Endothelial cell (in vitro differentiated cells): ENCODE measurements at regions not wholly inside any gene's neighbourhood (a gene's known extent, or its start where the extent isn't known, plus 50 kb on each side); places are given as distances from the start of the nearest gene placed in this dataset.

Experiments
- DNase-seq: peaks from one replicate; pipeline ENCODE4 v3.0.0; 2021; ENCODE audit warnings: low spot score
- H3K27ac Mint-ChIP-seq: one replicate; pipeline ENCODE4 v1.8.0; 2021; ENCODE audit warnings: mixed read lengths, inconsistent platforms; ENCODE audit not compliant: unreplicated experiment
- H3K27me3 Mint-ChIP-seq: one replicate; pipeline ENCODE4 v1.8.0; 2021; ENCODE audit warnings: mild to moderate bottlenecking, moderate library complexity, mixed read lengths, inconsistent platforms; ENCODE audit not compliant: unreplicated experiment
- H3K36me3 Mint-ChIP-seq: one replicate; pipeline ENCODE4 v1.8.0; 2021; ENCODE audit warnings: mild to moderate bottlenecking, low read depth, mixed read lengths, inconsistent platforms; ENCODE audit not compliant: unreplicated experiment
- H3K4me1 Mint-ChIP-seq: one replicate; pipeline ENCODE4 v1.8.0; 2021; ENCODE audit warnings: mild to moderate bottlenecking, mixed read lengths, inconsistent platforms; ENCODE audit not compliant: unreplicated experiment
- H3K4me3 Mint-ChIP-seq: one replicate; pipeline ENCODE4 v1.8.0; 2021; ENCODE audit warnings: mild to moderate bottlenecking, mixed read lengths, inconsistent platforms; ENCODE audit not compliant: unreplicated experiment
- H3K9me3 Mint-ChIP-seq: one replicate; pipeline ENCODE4 v1.8.0; 2021; ENCODE audit warnings: mixed read lengths, inconsistent platforms; ENCODE audit not compliant: unreplicated experiment
- CTCF ChIP-seq: fragments of 200-600 bp; sonication (generic); IDR thresholded peaks from one replicate; pipeline ENCODE4 v1.5.0; 2021; ENCODE audit warnings: antibody characterized with exemption; ENCODE audit not compliant: unreplicated experiment

GRCh38 chr11:56852131-56852530, 103.6 kb upstream of the OR9G4 start:
- no peaks in the 10 kb centered on the region for H3K27me3 Mint-ChIP-seq
- H3K9me3 Mint-ChIP-seq = no peaks in the 10 kb centered on the region
- no peak for TF ChIP-seq CTCF
- no peak overlapping the region for H3K27ac Mint-ChIP-seq
- no peak overlapping the region for H3K4me3 Mint-ChIP-seq
- H3K36me3 Mint-ChIP-seq = no peaks in the 10 kb centered on the region
- DNase-seq = no peak
- H3K4me1 Mint-ChIP-seq = no peaks in the 10 kb centered on the region

GRCh38 chr11:56849852-56850251, 101.4 kb upstream of the OR9G4 start:
- no peak overlapping the region for H3K4me3 Mint-ChIP-seq
- H3K27ac Mint-ChIP-seq = no peak overlapping the region
- no peak for TF ChIP-seq CTCF
- H3K27me3 Mint-ChIP-seq = no peaks in the 10 kb centered on the region
- H3K36me3 Mint-ChIP-seq = no peaks in the 10 kb centered on the region
- no peaks in the 10 kb centered on the region for H3K4me1 Mint-ChIP-seq
- no peaks in the 10 kb centered on the region for H3K9me3 Mint-ChIP-seq
- no peak for DNase-seq

GRCh38 chr11:56849250-56849649, 100.8 kb upstream of the OR9G4 start:
- DNase-seq = no peak
- no peak overlapping the region for H3K4me3 Mint-ChIP-seq
- H3K9me3 Mint-ChIP-seq = no peaks in the 10 kb centered on the region
- H3K27me3 Mint-ChIP-seq = no peaks in the 10 kb centered on the region
- no peak overlapping the region for H3K27ac Mint-ChIP-seq
- TF ChIP-seq CTCF = no peak
- no peaks in the 10 kb centered on the region for H3K36me3 Mint-ChIP-seq
- H3K4me1 Mint-ChIP-seq = no peaks in the 10 kb centered on the region

DNA sequence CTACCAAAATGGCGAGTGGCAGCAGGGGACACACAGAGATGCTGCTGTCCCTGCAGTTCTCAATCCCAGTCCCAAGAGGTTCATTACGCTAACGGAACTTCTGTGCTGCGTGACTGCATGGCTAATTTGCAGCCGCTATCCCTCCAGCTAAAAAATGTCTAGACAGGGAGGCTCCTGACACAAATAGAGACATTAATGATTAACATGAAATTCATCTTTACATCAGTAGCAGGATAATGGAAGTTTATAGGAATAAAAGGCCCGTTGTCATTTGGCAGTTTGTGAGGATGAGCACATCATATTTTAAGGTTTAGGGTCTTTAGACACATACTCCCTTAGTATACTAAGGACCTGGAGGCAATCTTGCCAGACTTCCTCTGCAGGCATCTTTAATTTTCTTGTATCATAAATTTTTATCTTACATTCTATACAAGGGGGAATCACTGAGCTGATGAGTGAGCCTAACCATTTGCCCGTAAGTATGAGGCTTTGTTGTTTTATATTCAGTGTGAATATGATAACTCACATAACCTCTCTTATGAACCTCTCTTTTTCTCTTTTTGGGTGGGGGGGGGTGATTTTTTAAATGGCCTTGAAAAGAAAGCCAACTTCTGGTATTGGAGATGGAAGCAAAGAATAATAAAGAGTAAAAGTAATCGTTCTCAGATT, 99.8 kb upstream of the OR9G4 start:
- DNase-seq = no peak
- Mint-ChIP-seq H3K4me3 (no peak overlapping the region), H3K27ac (no peak overlapping the region), H3K9me3 (no peaks in the 10 kb centered on the region), H3K4me1 (no peaks in the 10 kb centered on the region), H3K36me3 (no peaks in the 10 kb centered on the region), H3K27me3 (no peaks in the 10 kb centered on the region)
- TF ChIP-seq CTCF = no peak

DNA sequence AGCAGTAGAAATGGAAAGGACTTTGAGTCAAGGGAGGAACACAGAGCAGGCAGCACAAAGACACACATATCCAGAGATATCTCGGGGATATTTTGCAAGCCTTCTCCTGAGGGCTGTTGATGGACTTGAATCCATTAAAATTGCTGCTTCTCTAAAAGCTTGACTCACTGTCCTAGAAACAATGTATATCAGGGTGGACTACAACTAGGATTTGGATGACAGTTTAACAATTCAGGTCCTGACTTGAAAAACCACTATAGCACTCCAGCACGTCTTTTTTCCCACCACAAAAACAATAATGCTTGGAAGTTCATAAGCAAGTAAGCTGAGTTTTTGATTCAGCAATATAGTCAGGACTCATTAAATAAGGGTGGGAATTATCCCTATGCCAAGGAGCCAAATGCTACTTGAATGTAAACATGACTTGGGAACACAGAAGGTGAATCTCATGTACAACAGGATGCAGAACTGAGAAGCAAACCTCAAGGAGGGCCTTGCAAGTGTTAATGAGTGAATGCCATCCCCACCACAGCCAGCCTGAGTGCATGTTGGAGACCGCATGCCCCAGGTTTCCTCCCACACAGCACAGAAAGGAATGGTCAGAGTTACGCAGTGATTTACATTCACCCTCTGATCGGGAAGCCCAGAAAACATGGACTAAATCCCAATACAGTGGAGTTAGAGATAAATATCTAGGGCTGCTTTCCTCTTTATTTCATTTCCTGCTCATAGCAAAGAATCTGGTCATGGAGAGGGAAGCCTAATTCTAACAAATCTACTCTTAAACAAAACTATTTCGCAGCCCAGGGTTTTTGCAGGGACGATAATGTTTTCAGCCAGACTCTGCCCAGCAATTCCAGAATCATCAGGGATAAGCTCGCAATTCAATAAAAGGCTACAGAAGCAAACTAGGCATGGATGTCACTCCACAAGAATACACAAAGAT, 98.4 kb upstream of the OR9G4 start:
- peaks cover 1% of the 10 kb centered on the region for H3K27me3 Mint-ChIP-seq
- no peak overlapping the region for H3K4me3 Mint-ChIP-seq
- no peaks in the 10 kb centered on the region for H3K4me1 Mint-ChIP-seq
- H3K36me3 Mint-ChIP-seq = no peaks in the 10 kb centered on the region
- no peak overlapping the region for H3K27ac Mint-ChIP-seq
- no peak for TF ChIP-seq CTCF
- H3K9me3 Mint-ChIP-seq = no peaks in the 10 kb centered on the region
- DNase-seq = no peak
